Astrocyte (in vitro differentiated cells and primary cell): ENCODE measurements at regions not wholly inside any gene's neighbourhood (a gene's known extent, or its start where the extent isn't known, plus 50 kb on each side); places are given as distances from the start of the nearest gene placed in this dataset.

Experiments
- DNase-seq: peaks from one replicate; pipeline ENCODE4 v3.0.0-alpha.2; 2010; ENCODE audit warnings: low read depth
- FAIRE-seq: peaks from 2 replicates; lab custom pipeline; 2011; peaks lifted over from hg19 to GRCh38; lab: Jason Lieb, UNC
- H2AFZ ChIP-seq: 2 replicates; pipeline ENCODE4 v1.6.0; 2012; ENCODE audit warnings: low read depth, low read length, inconsistent platforms
- H3K27ac ChIP-seq: 2 replicates; pipeline ENCODE4 v1.5.1; 2011; ENCODE audit warnings: low read depth, low read length, inconsistent platforms
- H3K27me3 ChIP-seq: 2 replicates; pipeline ENCODE4 v1.6.0; 2011; ENCODE audit warnings: low read length, inconsistent platforms; ENCODE audit not compliant: insufficient read depth
- H3K36me3 ChIP-seq: 2 replicates; pipeline ENCODE4 v1.5.1; 2011; ENCODE audit warnings: low read length, inconsistent platforms; ENCODE audit not compliant: insufficient read depth
- H3K4me1 ChIP-seq: 2 replicates; pipeline ENCODE4 v1.5.1; 2011; ENCODE audit warnings: low read length, inconsistent platforms; ENCODE audit not compliant: insufficient read depth
- H3K4me2 ChIP-seq: 2 replicates; pipeline ENCODE4 v1.6.0; 2012; ENCODE audit warnings: low read length, inconsistent platforms
- H3K4me3 ChIP-seq: 2 replicates; pipeline ENCODE4 v1.5.1; 2011; ENCODE audit warnings: low read depth, mild to moderate bottlenecking, low read length, inconsistent platforms; ENCODE audit not compliant: insufficient read depth
- H3K79me2 ChIP-seq: 2 replicates; pipeline ENCODE4 v1.6.0; 2012; ENCODE audit warnings: mild to moderate bottlenecking, low read length, inconsistent platforms; ENCODE audit not compliant: insufficient read depth
- H3K9ac ChIP-seq: 2 replicates; pipeline ENCODE4 v1.6.0; 2012; ENCODE audit warnings: mild to moderate bottlenecking, low read length, inconsistent platforms
- H3K9me3 ChIP-seq: 2 replicates; pipeline ENCODE4 v1.5.1; 2012; ENCODE audit warnings: low read depth, mild to moderate bottlenecking, low read length, inconsistent platforms; ENCODE audit not compliant: insufficient read depth
- H4K20me1 ChIP-seq: 2 replicates; pipeline ENCODE4 v1.6.0; 2012; ENCODE audit warnings: low read length, inconsistent platforms; ENCODE audit not compliant: insufficient read depth
- H3K27ac Mint-ChIP-seq: one replicate; pipeline ENCODE4 v1.8.0; 2021; ENCODE audit warnings: mild to moderate bottlenecking, mixed read lengths; ENCODE audit not compliant: unreplicated experiment
- H3K27me3 Mint-ChIP-seq: one replicate; pipeline ENCODE4 v1.8.0; 2021; ENCODE audit warnings: low read depth, mixed read lengths; ENCODE audit not compliant: unreplicated experiment
- H3K36me3 Mint-ChIP-seq: one replicate; pipeline ENCODE4 v1.8.0; 2021; ENCODE audit warnings: low read depth, mixed read lengths; ENCODE audit not compliant: unreplicated experiment
- H3K4me1 Mint-ChIP-seq: one replicate; pipeline ENCODE4 v1.8.0; 2021; ENCODE audit warnings: low read depth, mixed read lengths; ENCODE audit not compliant: unreplicated experiment
- H3K4me3 Mint-ChIP-seq: one replicate; pipeline ENCODE4 v1.8.0; 2021; ENCODE audit warnings: mild to moderate bottlenecking, moderate library complexity, mixed read lengths; ENCODE audit not compliant: unreplicated experiment
- H3K9me3 Mint-ChIP-seq: one replicate; pipeline ENCODE4 v1.8.0; 2021; ENCODE audit warnings: mild to moderate bottlenecking, mixed read lengths; ENCODE audit not compliant: unreplicated experiment
- EZH2 ChIP-seq: IDR thresholded peaks from 2 replicates; pipeline ENCODE4 v1.6.1; 2012; ENCODE audit warnings: mild to moderate bottlenecking, low read length, inconsistent platforms; ENCODE audit not compliant: insufficient read depth
- TF ChIP-seq, protein P1 (sequence below): IDR thresholded peaks from 2 replicates; pipeline ENCODE4 v1.5.1; 2011; ENCODE audit warnings: low read depth, mild to moderate bottlenecking, inconsistent platforms, low read length, moderate library complexity; ENCODE audit not compliant: insufficient read depth

DNA sequence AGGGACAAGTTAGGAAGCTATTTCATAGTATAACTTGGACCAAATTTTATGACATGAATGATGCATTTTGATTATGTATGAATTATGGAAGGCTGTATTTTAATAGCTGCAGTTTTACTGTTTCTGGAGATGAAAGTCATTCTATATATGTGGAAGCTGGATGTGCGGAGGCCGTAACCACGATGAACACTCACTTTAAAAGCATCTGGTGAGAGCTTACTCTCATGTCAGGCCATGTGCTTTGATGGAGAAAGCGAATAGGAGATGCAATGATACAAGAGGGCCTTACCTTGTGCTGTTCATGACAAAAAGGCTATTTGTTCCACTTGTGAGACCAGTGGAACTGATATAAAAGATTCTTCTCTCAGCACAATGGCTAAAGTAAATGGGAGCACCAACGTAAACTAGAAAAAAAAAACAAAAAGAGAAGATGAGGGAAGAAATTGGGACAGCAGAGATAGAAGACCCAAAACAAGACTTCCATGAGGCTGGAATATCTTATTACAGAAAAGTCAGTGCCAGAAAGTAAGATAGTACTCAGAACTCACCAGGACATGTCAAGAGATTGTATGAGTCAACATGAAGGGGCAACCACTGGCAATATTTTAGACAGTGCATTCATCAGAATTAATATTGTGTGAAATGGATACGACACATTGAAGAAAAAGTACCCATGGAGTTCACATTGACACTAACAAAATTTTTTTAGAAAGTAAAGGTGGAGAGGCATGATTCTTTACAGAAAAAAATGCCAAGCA lies 63.3 kb upstream of the GAB1 start:
- Histone ChIP-seq H3K27ac (no peak overlapping the region), H3K79me2 (no peaks in the 10 kb centered on the region), H3K36me3 (no peaks in the 10 kb centered on the region), H3K4me2 (no peak overlapping the region), H2AFZ (peak overlapping the region; percentile 53), H3K9ac (no peak overlapping the region), H3K9me3 (no peaks in the 10 kb centered on the region), H4K20me1 (no peaks in the 10 kb centered on the region), H3K4me1 (no peaks in the 10 kb centered on the region), H3K4me3 (no peak overlapping the region), H3K27me3 (no peaks in the 10 kb centered on the region)
- Mint-ChIP-seq H3K36me3 (no peaks in the 10 kb centered on the region), H3K4me3 (no peak overlapping the region), H3K9me3 (peaks cover 6% of the 10 kb centered on the region), H3K4me1 (peaks cover 10% of the 10 kb centered on the region), H3K27me3 (no peaks in the 10 kb centered on the region), H3K27ac (peak overlapping the region; percentile 95)
- DNase-seq, result peak; percentile 13
- TF ChIP-seq, protein P1, sequence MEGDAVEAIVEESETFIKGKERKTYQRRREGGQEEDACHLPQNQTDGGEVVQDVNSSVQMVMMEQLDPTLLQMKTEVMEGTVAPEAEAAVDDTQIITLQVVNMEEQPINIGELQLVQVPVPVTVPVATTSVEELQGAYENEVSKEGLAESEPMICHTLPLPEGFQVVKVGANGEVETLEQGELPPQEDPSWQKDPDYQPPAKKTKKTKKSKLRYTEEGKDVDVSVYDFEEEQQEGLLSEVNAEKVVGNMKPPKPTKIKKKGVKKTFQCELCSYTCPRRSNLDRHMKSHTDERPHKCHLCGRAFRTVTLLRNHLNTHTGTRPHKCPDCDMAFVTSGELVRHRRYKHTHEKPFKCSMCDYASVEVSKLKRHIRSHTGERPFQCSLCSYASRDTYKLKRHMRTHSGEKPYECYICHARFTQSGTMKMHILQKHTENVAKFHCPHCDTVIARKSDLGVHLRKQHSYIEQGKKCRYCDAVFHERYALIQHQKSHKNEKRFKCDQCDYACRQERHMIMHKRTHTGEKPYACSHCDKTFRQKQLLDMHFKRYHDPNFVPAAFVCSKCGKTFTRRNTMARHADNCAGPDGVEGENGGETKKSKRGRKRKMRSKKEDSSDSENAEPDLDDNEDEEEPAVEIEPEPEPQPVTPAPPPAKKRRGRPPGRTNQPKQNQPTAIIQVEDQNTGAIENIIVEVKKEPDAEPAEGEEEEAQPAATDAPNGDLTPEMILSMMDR, result no peak
- TF ChIP-seq EZH2, result no peak
- FAIRE-seq, result no peak

DNA sequence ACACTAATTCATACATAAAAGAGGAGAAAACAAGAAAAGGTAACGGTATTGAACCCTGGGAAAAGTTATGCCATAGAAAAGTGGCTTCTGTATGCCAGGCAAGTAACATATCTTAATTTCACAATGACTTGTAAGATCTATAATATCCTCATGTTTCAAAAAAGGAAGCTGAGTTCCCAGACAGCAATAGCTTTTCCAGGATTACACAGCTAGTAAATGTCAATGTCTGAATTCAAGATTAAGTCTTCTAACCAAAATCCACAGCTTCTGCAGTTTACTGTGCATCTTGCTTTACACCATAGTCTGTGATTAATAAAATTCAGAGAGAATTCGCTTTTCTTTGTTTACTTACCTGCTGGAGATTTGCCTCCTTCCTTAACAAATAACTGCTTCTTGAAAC lies 55.8 kb upstream of the GAB1 start:
- no peak overlapping the region for H3K9ac ChIP-seq
- no peaks in the 10 kb centered on the region for H3K27me3 Mint-ChIP-seq
- no peaks in the 10 kb centered on the region for H3K79me2 ChIP-seq
- H3K27ac ChIP-seq, result no peak overlapping the region
- no peak for FAIRE-seq
- no peaks in the 10 kb centered on the region for H3K27me3 ChIP-seq
- no peak overlapping the region for H3K4me2 ChIP-seq
- H4K20me1 ChIP-seq, result no peaks in the 10 kb centered on the region
- DNase-seq, result no peak
- H3K4me1 Mint-ChIP-seq, result no peaks in the 10 kb centered on the region
- no peak overlapping the region for H3K4me3 Mint-ChIP-seq
- H3K27ac Mint-ChIP-seq, result no peak overlapping the region
- H3K4me3 ChIP-seq, result no peak overlapping the region
- H3K9me3 ChIP-seq, result no peaks in the 10 kb centered on the region
- no peak for TF ChIP-seq EZH2
- TF ChIP-seq, protein P1, result no peak
- no peaks in the 10 kb centered on the region for H3K36me3 ChIP-seq
- H2AFZ ChIP-seq, result no peak overlapping the region
- H3K36me3 Mint-ChIP-seq, result no peaks in the 10 kb centered on the region
- no peaks in the 10 kb centered on the region for H3K9me3 Mint-ChIP-seq
- no peaks in the 10 kb centered on the region for H3K4me1 ChIP-seq

DNA sequence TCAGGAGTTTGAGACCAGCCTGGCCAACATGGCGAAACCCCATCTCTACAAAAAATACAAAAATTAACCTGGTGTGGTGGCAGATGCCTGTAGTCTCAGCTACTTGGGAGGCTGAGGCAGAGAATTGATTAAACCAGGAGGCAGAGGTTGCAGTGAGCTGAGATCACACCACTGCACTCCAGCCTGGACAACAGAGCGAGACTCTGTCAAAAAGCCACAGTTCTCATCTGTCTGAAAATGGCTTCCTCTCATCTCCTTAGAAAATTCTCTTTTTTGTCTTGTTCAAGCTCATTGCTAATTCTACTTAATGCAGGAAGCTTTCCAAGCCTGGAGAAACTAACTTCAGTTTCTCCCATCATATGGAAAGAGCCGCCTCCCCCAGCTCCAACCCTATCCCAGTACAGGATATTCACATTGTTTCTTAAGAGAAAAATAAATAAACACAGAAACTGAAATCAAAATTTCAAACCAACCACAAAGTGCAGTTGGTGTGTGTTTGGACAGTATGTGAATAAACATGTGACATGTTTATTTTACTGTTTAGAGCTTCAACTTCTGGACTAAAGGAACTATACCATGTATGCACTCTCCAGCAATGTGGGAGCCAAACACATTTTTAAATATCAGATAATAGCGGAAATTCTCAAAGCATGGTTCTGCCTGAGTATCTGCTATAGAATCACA lies 55.0 kb upstream of the GAB1 start:
- H3K9me3 ChIP-seq, result no peaks in the 10 kb centered on the region
- DNase-seq (no peak), FAIRE-seq (no peak)
- Mint-ChIP-seq H3K9me3 (no peaks in the 10 kb centered on the region), H3K4me1 (peaks cover 4% of the 10 kb centered on the region), H3K4me3 (no peak overlapping the region), H3K27ac (no peak overlapping the region), H3K27me3 (no peaks in the 10 kb centered on the region), H3K36me3 (no peaks in the 10 kb centered on the region)
- H3K4me1 ChIP-seq, result peaks cover 1% of the 10 kb centered on the region
- H3K9ac ChIP-seq, result no peak overlapping the region
- TF ChIP-seq, protein P1, result no peak
- TF ChIP-seq EZH2, result no peak
- H3K27ac ChIP-seq, result no peak overlapping the region
- H3K27me3 ChIP-seq, result no peaks in the 10 kb centered on the region
- H3K4me2 ChIP-seq, result no peak overlapping the region
- no peak overlapping the region for H3K4me3 ChIP-seq
- no peaks in the 10 kb centered on the region for H4K20me1 ChIP-seq
- no peaks in the 10 kb centered on the region for H3K79me2 ChIP-seq
- H3K36me3 ChIP-seq, result no peaks in the 10 kb centered on the region
- no peak overlapping the region for H2AFZ ChIP-seq
